Fibroblast of lung (primary cell): ENCODE measurements at regions not wholly inside any gene's neighbourhood (a gene's known extent, or its start where the extent isn't known, plus 50 kb on each side); places are given as distances from the start of the nearest gene placed in this dataset.

Experiments
- DNase-seq, 2 donors: peaks; one replicate each; pipeline versions ENCODE4 v3.0.0 to v3.0.0-alpha.2; 2010; ENCODE audit warnings: low read depth in 2 of 2
- H2AFZ ChIP-seq: 2 replicates; pipeline ENCODE4 v1.5.1; 2012; ENCODE audit warnings: low read length, control low read depth, inconsistent platforms
- H3K27ac ChIP-seq: 2 replicates; pipeline ENCODE4 v1.5.1; 2011; ENCODE audit warnings: low read length, control low read depth; ENCODE audit not compliant: insufficient read depth
- H3K27me3 ChIP-seq: 2 replicates; pipeline ENCODE4 v1.5.1; 2011; ENCODE audit warnings: mild to moderate bottlenecking, low read length; ENCODE audit not compliant: control insufficient read depth, insufficient read depth
- H3K36me3 ChIP-seq: 2 replicates; pipeline ENCODE4 v1.5.1; 2011; ENCODE audit warnings: low read length; ENCODE audit not compliant: control insufficient read depth, insufficient read depth
- H3K4me1 ChIP-seq: 2 replicates; pipeline ENCODE4 v1.5.1; 2011; ENCODE audit warnings: low read length; ENCODE audit not compliant: control insufficient read depth, insufficient read depth; ENCODE audit errors: extremely low read depth
- H3K4me2 ChIP-seq: 2 replicates; pipeline ENCODE4 v1.5.1; 2011; ENCODE audit warnings: low read length, control low read depth; ENCODE audit not compliant: insufficient read depth; ENCODE audit errors: extremely low read depth
- H3K4me3 ChIP-seq, 4 experiments: fragments of 200-600 bp in 1 of 4; sonication (generic) in 1 of 4; replicated peaks in 1 of 4; 2 replicates each; pipeline ENCODE4 v1.5.1; 2011 to 2016; ENCODE audit warnings: low read length in 4 of 4, low read depth in 3 of 4, mild to moderate bottlenecking in 3 of 4, control low read depth in 2 of 4, inconsistent platforms in 1 of 4, mixed read lengths in 1 of 4; ENCODE audit not compliant: insufficient read depth in 1 of 4; ENCODE audit errors: control extremely low read depth in 1 of 4
- H3K79me2 ChIP-seq: 2 replicates; pipeline ENCODE4 v1.5.1; 2012; ENCODE audit warnings: mild to moderate bottlenecking, low read length, inconsistent platforms; ENCODE audit not compliant: control insufficient read depth, insufficient read depth
- H3K9ac ChIP-seq: 2 replicates; pipeline ENCODE4 v1.5.1; 2011; ENCODE audit warnings: mild to moderate bottlenecking, low read length, control low read depth; ENCODE audit not compliant: insufficient read depth
- H3K9me3 ChIP-seq: 2 replicates; pipeline ENCODE4 v1.5.1; 2012; ENCODE audit warnings: low read depth, low read length; ENCODE audit not compliant: control insufficient read depth, insufficient read depth
- H4K20me1 ChIP-seq: 2 replicates; pipeline ENCODE4 v1.5.1; 2011; ENCODE audit warnings: low read length; ENCODE audit not compliant: control insufficient read depth, insufficient read depth; ENCODE audit errors: extremely low read depth
- CTCF ChIP-seq, 2 donors: IDR thresholded peaks in 1 of 2; conservative IDR thresholded peaks in 1 of 2; 1 replicate in 1 of 2; 2 replicates in 1 of 2; pipeline ENCODE4 v1.5.1; 2011 to 2012; ENCODE audit warnings: low read length in 2 of 2, control low read depth in 1 of 2, inconsistent platforms in 1 of 2, low read depth in 1 of 2, mild to moderate bottlenecking in 1 of 2
- EZH2 ChIP-seq: IDR thresholded peaks from 2 replicates; pipeline ENCODE4 v1.5.1; 2012; ENCODE audit warnings: low read length, control low read depth, mild to moderate bottlenecking; ENCODE audit errors: missing control alignments

DNA sequence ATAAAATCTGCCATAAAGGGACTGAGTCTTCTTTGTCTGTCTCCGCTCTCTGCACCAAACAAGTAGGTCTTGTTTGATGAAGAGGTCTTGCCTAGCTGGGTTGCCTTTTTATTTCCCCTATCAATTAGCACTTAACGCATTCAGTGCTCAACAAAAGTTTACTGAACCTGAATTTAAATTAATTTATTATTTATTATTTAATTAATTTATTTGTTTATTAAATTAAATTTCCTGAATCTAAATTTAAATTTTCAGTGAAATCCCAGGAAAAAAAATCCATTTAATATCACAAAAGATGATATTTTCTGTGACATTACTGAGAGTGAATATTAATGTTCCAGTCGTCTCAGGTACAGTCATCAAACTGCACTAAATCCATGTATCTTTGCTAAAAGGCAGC, 164.9 kb upstream of the AGTR1 start:
- no peak overlapping the region for H3K4me2 ChIP-seq

DNA sequence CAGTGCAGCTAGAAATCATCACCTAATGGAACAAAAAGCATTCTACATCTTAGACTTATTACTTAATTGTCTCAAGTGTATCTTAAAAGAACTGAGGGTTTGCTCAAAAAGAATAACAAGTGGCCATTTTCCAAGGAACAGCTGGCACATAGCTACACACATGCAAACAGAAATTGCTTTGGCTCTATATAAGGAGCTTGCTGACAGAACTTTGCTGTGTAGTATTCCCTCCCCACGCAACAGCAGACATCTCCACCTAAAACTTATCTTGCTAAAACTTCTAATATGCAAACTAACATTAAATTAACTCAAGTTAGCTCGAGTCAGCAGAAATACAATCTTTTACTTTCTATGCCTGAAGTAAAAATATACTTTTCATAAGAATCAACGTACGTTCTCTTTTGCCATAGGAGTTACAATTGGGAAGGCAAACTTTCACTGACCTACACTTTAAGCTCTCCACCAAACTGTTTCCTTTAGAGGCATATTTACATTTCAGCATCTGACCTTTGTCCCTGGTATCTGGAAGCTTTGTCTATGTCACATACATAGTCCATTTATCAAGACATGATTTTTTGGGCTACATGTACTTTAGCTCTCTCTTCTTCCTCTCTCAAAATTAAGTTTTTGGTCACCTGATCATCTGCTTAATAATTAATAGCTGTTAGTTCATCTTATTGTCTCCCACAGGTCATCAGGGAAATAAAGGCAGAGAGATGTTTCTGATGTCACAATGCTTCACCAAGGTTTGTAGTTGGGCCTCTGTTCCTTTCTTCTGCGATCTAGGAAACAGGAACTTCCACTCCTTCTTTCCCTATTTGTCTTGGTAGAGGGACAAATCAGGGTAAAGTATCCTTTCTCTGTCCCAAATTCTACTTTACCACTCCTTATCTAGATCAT, 163.4 kb upstream of the AGTR1 start:
- DNase-seq, result no peak
- TF ChIP-seq CTCF (conservative IDR thresholded peaks at IDR 0.05 in 1 of 2, IDR thresholded peaks at IDR 0.05 in 1 of 2; ENCODE audit: low read depth in 1 of 2, low read length in 2 of 2) (no peak), EZH2 (no peak)
- no peaks in the 10 kb centered on the region for H3K36me3 ChIP-seq

More for the DNA sequence above, 164.9 kb upstream of the AGTR1 start:
- H3K9me3 ChIP-seq, result no peaks in the 10 kb centered on the region
- H2AFZ ChIP-seq, result no peak overlapping the region
- H3K27me3 ChIP-seq, result no peaks in the 10 kb centered on the region
- no peak for TF ChIP-seq EZH2
- TF ChIP-seq CTCF (conservative IDR thresholded peaks at IDR 0.05 in 1 of 2, IDR thresholded peaks at IDR 0.05 in 1 of 2; ENCODE audit: low read depth in 1 of 2, low read length in 2 of 2), result no peak
- no peaks in the 10 kb centered on the region for H3K4me1 ChIP-seq
- H3K36me3 ChIP-seq, result no peaks in the 10 kb centered on the region
- no peak for DNase-seq
- H3K27ac ChIP-seq, result no peak overlapping the region
- H4K20me1 ChIP-seq, result no peaks in the 10 kb centered on the region
- no peak overlapping the region for H3K9ac ChIP-seq
- no peaks in the 10 kb centered on the region for H3K79me2 ChIP-seq
- no peak overlapping the region for H3K4me3 ChIP-seq

DNA sequence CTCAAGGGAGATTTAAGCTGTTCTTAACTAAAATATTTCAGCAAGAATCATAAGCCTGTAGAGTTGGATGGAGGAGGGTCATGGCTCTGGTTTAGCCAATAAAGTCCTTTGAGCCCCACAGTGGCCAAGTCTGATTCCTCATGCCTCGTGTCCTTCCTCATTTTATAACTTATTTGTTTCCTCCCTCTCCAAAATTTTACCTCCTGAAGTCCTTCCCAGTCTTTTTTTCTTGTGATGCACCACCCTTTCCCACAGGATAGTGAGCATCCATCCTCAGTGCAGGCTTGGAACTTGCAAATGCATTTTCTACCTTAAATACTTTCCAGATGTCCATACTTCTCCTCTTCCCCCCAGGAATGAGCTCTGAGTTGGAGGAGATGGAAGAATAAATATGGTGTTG, 162.7 kb upstream of the AGTR1 start:
- H2AFZ ChIP-seq, result no peak overlapping the region
- no peak overlapping the region for H3K4me3 ChIP-seq
- H3K4me2 ChIP-seq, result no peak overlapping the region
- no peak overlapping the region for H3K27ac ChIP-seq
- H3K27me3 ChIP-seq, result no peaks in the 10 kb centered on the region
- H3K4me1 ChIP-seq, result no peaks in the 10 kb centered on the region
- TF ChIP-seq CTCF (conservative IDR thresholded peaks at IDR 0.05 in 1 of 2, IDR thresholded peaks at IDR 0.05 in 1 of 2; ENCODE audit: low read depth in 1 of 2, low read length in 2 of 2) (no peak), EZH2 (no peak)
- H3K9me3 ChIP-seq, result no peaks in the 10 kb centered on the region
- H4K20me1 ChIP-seq, result no peaks in the 10 kb centered on the region
- H3K79me2 ChIP-seq, result no peaks in the 10 kb centered on the region
- DNase-seq, result no peak
- no peak overlapping the region for H3K9ac ChIP-seq
- H3K36me3 ChIP-seq, result no peaks in the 10 kb centered on the region

More for the DNA sequence above, 163.4 kb upstream of the AGTR1 start:
- Histone ChIP-seq H3K27me3 (no peaks in the 10 kb centered on the region), H3K27ac (no peak overlapping the region), H2AFZ (no peak overlapping the region), H3K4me1 (no peaks in the 10 kb centered on the region), H3K9me3 (no peaks in the 10 kb centered on the region), H3K9ac (no peak overlapping the region), H3K79me2 (no peaks in the 10 kb centered on the region), H3K4me3 (no peak overlapping the region), H4K20me1 (no peaks in the 10 kb centered on the region), H3K4me2 (no peak overlapping the region)
